HCT116 (cell line): ENCODE measurements at regions not wholly inside any gene's neighbourhood (a gene's known extent, or its start where the extent isn't known, plus 50 kb on each side); places are given as distances from the start of the nearest gene placed in this dataset.

Experiments
- ATAC-seq: fragments of 200-7000 bp; cut with Tn5 transposase; 2 replicates; pipeline ENCODE4 v1.9.1; 2020; ENCODE audit warnings: mild to moderate bottlenecking, moderate library complexity
- BruUV-seq: library from RNA; stranded (reverse); fragments of 400-500 nt; replicated peaks from 2 replicates; lab custom pipeline; 2021; lab: Mats Ljungman, UMichigan
- CTCF ChIA-PET: fragments of 300-600 bp; sonication (Branson Sonifier 250); formaldehyde crosslinking; loops from one replicate; lab custom pipeline; 2021; ENCODE audit warnings: antibody characterized with exemption; lab: Charles Lee
- POLR2A ChIA-PET: fragments of 300-600, 350-600 bp; sonication (Branson Sonifier 250); formaldehyde crosslinking; loops from one replicate; lab custom pipeline; 2021; ENCODE audit warnings: antibody characterized with exemption; lab: Charles Lee
- RAD21 ChIA-PET, 2 experiments: fragments of 300-600 bp; sonication (Branson Sonifier 250); formaldehyde crosslinking; loops; one replicate each; lab custom pipeline; 2023; ENCODE audit warnings: low total read pairs in 2 of 2; ENCODE audit not compliant: uncharacterized antibody in 2 of 2, unreplicated experiment in 2 of 2, low non-redundant PET in 1 of 2; lab: Charles Lee
- DNase-seq: peaks from one replicate; pipeline ENCODE4 v3.0.0-alpha.2; 2010; ENCODE audit warnings: low read depth, low spot score
- H2AFZ ChIP-seq: fragments of 200-600 bp; shearing (Covaris generic), sonication (generic); 2 replicates; pipeline ENCODE4 v1.6.1; 2017; ENCODE audit warnings: low read depth, mixed run types, mixed read lengths, antibody characterized with exemption, low read length; ENCODE audit not compliant: poor library complexity, severe bottlenecking
- H3K27ac ChIP-seq: 2 replicates; pipeline ENCODE4 v1.5.1; 2012; ENCODE audit warnings: low read depth, low read length
- H3K27me3 ChIP-seq: fragments of 200-600 bp; sonication (generic); 2 replicates; pipeline ENCODE4 v1.6.1; 2016; ENCODE audit warnings: mixed run types, low read length, mixed read lengths; ENCODE audit not compliant: insufficient read depth
- H3K36me3 ChIP-seq, 2 experiments: fragments of 200-500 bp in 1 of 2; fragments of 200-600 bp in 1 of 2; sonication (Bioruptor generic) in 1 of 2; sonication (generic) in 1 of 2; 2 replicates each; pipeline versions ENCODE4 v1.5.1 to v1.6.1; 2014 to 2016; ENCODE audit warnings: low read length in 2 of 2, inconsistent platforms in 1 of 2, mixed read lengths in 1 of 2, mixed run types in 1 of 2; ENCODE audit not compliant: insufficient read depth in 2 of 2, control insufficient read depth in 1 of 2
- H3K4me1 ChIP-seq, 2 experiments: fragments of 200-600 bp in 1 of 2; sonication (generic) in 1 of 2; 2 replicates each; pipeline versions ENCODE4 v1.5.1 to v1.6.1; 2012 to 2017; ENCODE audit warnings: low read length in 2 of 2, inconsistent platforms in 1 of 2, mild to moderate bottlenecking in 1 of 2, mixed read lengths in 1 of 2, mixed run types in 1 of 2, moderate library complexity in 1 of 2; ENCODE audit not compliant: insufficient read depth in 2 of 2, control insufficient read depth in 1 of 2
- H3K4me2 ChIP-seq: fragments of 200-600 bp; sonication (generic); 2 replicates; pipeline ENCODE4 v1.6.1; 2017; ENCODE audit warnings: mixed run types, low read length, mixed read lengths
- H3K4me3 ChIP-seq, 2 experiments: fragments of 200-600 bp in 1 of 2; sonication (generic) in 1 of 2; replicated peaks in 1 of 2; 2 replicates each; pipeline ENCODE4 v1.5.1; 2011 to 2016; ENCODE audit warnings: low read length in 2 of 2, control low read depth in 1 of 2, low read depth in 1 of 2, mild to moderate bottlenecking in 1 of 2, mixed read lengths in 1 of 2, mixed run types in 1 of 2
- H3K79me2 ChIP-seq: fragments of 200-600 bp; sonication (generic); 2 replicates; pipeline ENCODE4 v1.6.1; 2017; ENCODE audit warnings: mild to moderate bottlenecking, mixed run types, low read length, moderate library complexity, mixed read lengths; ENCODE audit not compliant: insufficient read depth
- H3K9ac ChIP-seq: fragments of 200-600 bp; sonication (generic); 2 replicates; pipeline ENCODE4 v1.6.1; 2016; ENCODE audit warnings: low read length, mixed read lengths
- H3K9me2 ChIP-seq: fragments of 200-600 bp; sonication (generic), shearing (Covaris generic); 2 replicates; pipeline ENCODE4 v1.6.1; 2017; ENCODE audit warnings: mixed run types, mild to moderate bottlenecking, moderate library complexity; ENCODE audit not compliant: insufficient read depth
- H3K9me3 ChIP-seq, 2 experiments: fragments of 200-500 bp in 1 of 2; fragments of 200-600 bp in 1 of 2; sonication (Bioruptor generic) in 1 of 2; sonication (generic) in 1 of 2; 2 replicates each; pipeline ENCODE4 v1.6.1; 2014 to 2017; ENCODE audit warnings: low read length in 2 of 2, mixed read lengths in 2 of 2, inconsistent platforms in 1 of 2, low read depth in 1 of 2, mild to moderate bottlenecking in 1 of 2, mixed run types in 1 of 2, moderate library complexity in 1 of 2; ENCODE audit not compliant: control insufficient read depth in 1 of 2, insufficient read depth in 1 of 2
- H4K20me1 ChIP-seq: fragments of 200-600 bp; sonication (generic), shearing (Covaris generic); 2 replicates; pipeline ENCODE4 v1.6.1; 2017; ENCODE audit warnings: mixed run types, mild to moderate bottlenecking, moderate library complexity; ENCODE audit not compliant: insufficient read depth
- ATF3 ChIP-seq: IDR thresholded peaks from 2 replicates; pipeline ENCODE4 v1.6.1; 2012
- ELF1 ChIP-seq: IDR thresholded peaks from 2 replicates; pipeline ENCODE4 v1.6.1; 2012; ENCODE audit warnings: low read depth, borderline replicate concordance
- JUND ChIP-seq: IDR thresholded peaks from 2 replicates; pipeline ENCODE4 v1.6.1; 2012
- MAX ChIP-seq: IDR thresholded peaks from 2 replicates; pipeline ENCODE4 v1.6.1; 2012
- POLR2A ChIP-seq: IDR thresholded peaks from 2 replicates; pipeline ENCODE4 v1.7.0; 2011; ENCODE audit warnings: borderline replicate concordance; ENCODE audit not compliant: insufficient read depth, insufficient read length; ENCODE audit errors: extremely low read depth
- intact Hi-C: fragments of 100-400 bp; cut with micrococcal nuclease; formaldehyde crosslinking; loops from 2 replicates; pipeline ENCODE4 v1.10.0; 2022

GRCh38 chr11:98431463-98432359 lies 589.0 kb upstream of the CNTN5 start:
- no TSS peak for BruUV-seq
- POLR2A ChIA-PET = no interaction called here
- no peaks in the 10 kb centered on the region for H3K36me3 ChIP-seq
- H4K20me1 ChIP-seq = no peaks in the 10 kb centered on the region
- peaks cover 0 to 7% of the 10 kb centered on the region in 2 experiments; a peak in 3 of 4 replicates for H3K9me3 ChIP-seq
- RAD21 ChIA-PET = no interaction called here
- H3K9ac ChIP-seq = no peak overlapping the region
- no peak overlapping the region for H3K4me3 ChIP-seq
- DNase-seq (no peak), ATAC-seq (no peak)
- no peaks in the 10 kb centered on the region for H3K79me2 ChIP-seq
- H2AFZ ChIP-seq = no peak overlapping the region
- H3K4me2 ChIP-seq = no peak overlapping the region
- H3K27ac ChIP-seq = no peak overlapping the region
- H3K27me3 ChIP-seq = no peaks in the 10 kb centered on the region
- no peaks in the 10 kb centered on the region for H3K9me2 ChIP-seq
- CTCF ChIA-PET = no interaction called here
- TF ChIP-seq ELF1 = no peak
- no peaks in the 10 kb centered on the region for H3K4me1 ChIP-seq
- intact Hi-C loops = no loop called here

GRCh38 chr11:98434296-98434695 lies 586.5 kb upstream of the CNTN5 start:
- Histone ChIP-seq H3K9me3 (peaks cover 0 to 7% of the 10 kb centered on the region in 2 experiments; a peak in 3 of 4 replicates), H3K36me3 (no peaks in the 10 kb centered on the region), H3K27me3 (no peaks in the 10 kb centered on the region), H3K4me2 (no peak overlapping the region), H2AFZ (no peak overlapping the region), H3K4me1 (no peaks in the 10 kb centered on the region), H3K27ac (no peak overlapping the region), H3K79me2 (no peaks in the 10 kb centered on the region), H3K9me2 (no peaks in the 10 kb centered on the region), H4K20me1 (no peaks in the 10 kb centered on the region), H3K4me3 (no peak overlapping the region), H3K9ac (no peak overlapping the region)
- ChIA-PET RAD21 (no interaction called here), POLR2A (no interaction called here), CTCF (no interaction called here)
- intact Hi-C loops = no loop called here
- TF ChIP-seq POLR2A (no peak), JUND (no peak), MAX (no peak), ATF3 (no peak)
- BruUV-seq = no TSS peak
- DNase-seq (no peak), ATAC-seq (no peak)
